Hepatocyte (in vitro differentiated cells): ENCODE measurements at regions not wholly inside any gene's neighbourhood (a gene's known extent, or its start where the extent isn't known, plus 50 kb on each side); places are given as distances from the start of the nearest gene placed in this dataset.

Source experiments
- DNase-seq: peaks from one replicate; pipeline ENCODE4 v3.0.0-alpha.2; 2016; ENCODE audit warnings: low spot score
- H2AFZ ChIP-seq: fragments of 200-600 bp; sonication (generic); 2 replicates; pipeline ENCODE4 v1.6.0; 2016; ENCODE audit warnings: antibody characterized with exemption, mild to moderate bottlenecking
- H3K27ac ChIP-seq: fragments of 200-600 bp; sonication (generic); 2 replicates; pipeline ENCODE4 v1.5.1; 2016; ENCODE audit warnings: mild to moderate bottlenecking
- H3K27me3 ChIP-seq: fragments of 200-600 bp; sonication (generic); 2 replicates; pipeline ENCODE4 v1.6.1; 2016
- H3K36me3 ChIP-seq: fragments of 200-600 bp; sonication (generic); replicated peaks from 2 replicates; pipeline ENCODE4 v1.5.1; 2016; ENCODE audit warnings: low read depth; ENCODE audit not compliant: insufficient read depth
- H3K4me1 ChIP-seq: fragments of 200-600 bp; sonication (generic); 2 replicates; pipeline ENCODE4 v1.5.1; 2016; ENCODE audit warnings: mild to moderate bottlenecking, moderate library complexity; ENCODE audit not compliant: insufficient read depth
- H3K4me2 ChIP-seq: fragments of 200-600 bp; sonication (generic); 2 replicates; pipeline ENCODE4 v1.6.0; 2016
- H3K4me3 ChIP-seq: fragments of 200-600 bp; sonication (generic); 2 replicates; pipeline ENCODE4 v1.5.1; 2016; ENCODE audit warnings: mild to moderate bottlenecking
- H3K79me2 ChIP-seq: fragments of 200-600 bp; sonication (generic); 2 replicates; pipeline ENCODE4 v1.6.0; 2017; ENCODE audit warnings: mild to moderate bottlenecking
- H3K9me2 ChIP-seq: fragments of 200-600 bp; sonication (generic); replicated peaks from 2 replicates; pipeline ENCODE4 v1.6.0; 2017; ENCODE audit warnings: mild to moderate bottlenecking; ENCODE audit not compliant: insufficient read depth
- H3K9me3 ChIP-seq: fragments of 200-600 bp; sonication (generic); 2 replicates; pipeline ENCODE4 v1.5.1; 2016; ENCODE audit warnings: low read depth, mild to moderate bottlenecking
- H4K20me1 ChIP-seq: fragments of 200-600 bp; sonication (generic); 2 replicates; pipeline ENCODE4 v1.6.0; 2016; ENCODE audit warnings: mild to moderate bottlenecking; ENCODE audit not compliant: insufficient read depth, poor library complexity, severe bottlenecking
- EZH2 ChIP-seq: fragments of 200-600 bp; sonication (generic); IDR thresholded peaks from 2 replicates; pipeline ENCODE4 v1.6.1; 2016; ENCODE audit warnings: antibody characterized with exemption, mild to moderate bottlenecking, borderline replicate concordance
- EZH2phosphoT487 ChIP-seq: fragments of 200-600 bp; sonication (generic); IDR thresholded peaks from one replicate; pipeline ENCODE4 v1.6.1; 2018; ENCODE audit warnings: antibody characterized with exemption, mild to moderate bottlenecking, low read depth, moderate library complexity; ENCODE audit not compliant: unreplicated experiment, severe bottlenecking
- WGBS: methylation state at CpG from one replicate; pipeline ENCODE4 v1.1.6; 2016; ENCODE audit warnings: low lambda C conversion rate; ENCODE audit errors: missing lambda C conversion rate; 5-methylcytosine and 5-hydroxymethylcytosine counted together
- TF ChIP-seq, protein P1 (sequence below): fragments of 200-600 bp; sonication (generic); IDR thresholded peaks from 2 replicates; pipeline ENCODE4 v1.5.1; 2016; ENCODE audit warnings: antibody characterized with exemption, mild to moderate bottlenecking; ENCODE audit not compliant: poor library complexity

DNA sequence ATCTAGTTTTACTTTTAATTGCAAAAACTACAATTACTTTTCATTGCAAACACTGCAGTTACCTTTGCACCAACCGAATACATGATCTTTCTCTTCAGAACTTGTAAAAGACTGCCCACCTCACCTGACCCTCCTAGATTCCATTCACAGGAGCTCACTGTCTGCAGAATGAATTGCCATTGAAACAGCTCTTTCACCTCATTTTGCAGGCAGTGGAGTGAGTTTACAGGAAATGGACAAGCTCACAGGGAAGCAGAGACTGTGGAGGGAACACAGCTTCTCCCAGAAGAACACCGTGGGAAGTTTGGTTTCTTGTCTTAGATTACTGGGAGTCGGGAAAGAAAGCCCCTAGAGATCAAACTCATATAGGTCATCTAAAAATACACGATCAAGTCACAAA lies 439.7 kb upstream of the RBFOX1 start:
- TF ChIP-seq, protein P1, sequence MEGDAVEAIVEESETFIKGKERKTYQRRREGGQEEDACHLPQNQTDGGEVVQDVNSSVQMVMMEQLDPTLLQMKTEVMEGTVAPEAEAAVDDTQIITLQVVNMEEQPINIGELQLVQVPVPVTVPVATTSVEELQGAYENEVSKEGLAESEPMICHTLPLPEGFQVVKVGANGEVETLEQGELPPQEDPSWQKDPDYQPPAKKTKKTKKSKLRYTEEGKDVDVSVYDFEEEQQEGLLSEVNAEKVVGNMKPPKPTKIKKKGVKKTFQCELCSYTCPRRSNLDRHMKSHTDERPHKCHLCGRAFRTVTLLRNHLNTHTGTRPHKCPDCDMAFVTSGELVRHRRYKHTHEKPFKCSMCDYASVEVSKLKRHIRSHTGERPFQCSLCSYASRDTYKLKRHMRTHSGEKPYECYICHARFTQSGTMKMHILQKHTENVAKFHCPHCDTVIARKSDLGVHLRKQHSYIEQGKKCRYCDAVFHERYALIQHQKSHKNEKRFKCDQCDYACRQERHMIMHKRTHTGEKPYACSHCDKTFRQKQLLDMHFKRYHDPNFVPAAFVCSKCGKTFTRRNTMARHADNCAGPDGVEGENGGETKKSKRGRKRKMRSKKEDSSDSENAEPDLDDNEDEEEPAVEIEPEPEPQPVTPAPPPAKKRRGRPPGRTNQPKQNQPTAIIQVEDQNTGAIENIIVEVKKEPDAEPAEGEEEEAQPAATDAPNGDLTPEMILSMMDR: no peak
- TF ChIP-seq EZH2: no peak
- TF ChIP-seq EZH2phosphoT487: no peak
- Histone ChIP-seq H3K79me2 (no peaks in the 10 kb centered on the region), H3K27ac (no peak overlapping the region), H2AFZ (no peak overlapping the region), H4K20me1 (no peaks in the 10 kb centered on the region), H3K9me3 (no peaks in the 10 kb centered on the region), H3K36me3 (no peaks in the 10 kb centered on the region), H3K4me3 (no peak overlapping the region), H3K4me2 (no peak overlapping the region), H3K27me3 (no peaks in the 10 kb centered on the region), H3K4me1 (no peaks in the 10 kb centered on the region), H3K9me2 (no peaks in the 10 kb centered on the region)
- 52% methylated on average over 4 of the region's 4 CpGs for WGBS
- no peak for DNase-seq

DNA sequence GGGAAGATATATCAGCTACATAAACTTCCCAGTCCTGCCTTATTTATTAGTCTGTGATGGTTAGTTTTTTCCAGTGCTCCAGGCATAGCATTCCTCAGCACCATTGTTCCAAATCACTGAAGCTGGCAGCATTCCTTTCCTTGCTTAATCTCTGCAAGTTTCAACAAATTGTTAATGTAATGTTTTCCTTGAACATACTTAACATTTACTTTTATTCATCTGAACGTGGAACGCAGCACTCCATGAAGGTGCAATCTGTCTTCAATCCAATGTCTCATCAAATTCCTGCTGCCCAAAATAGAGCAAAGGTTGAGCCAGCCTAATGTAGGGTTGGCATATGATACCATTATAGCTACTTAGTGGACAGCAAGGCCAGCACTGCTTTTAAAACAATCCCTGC lies 441.1 kb upstream of the RBFOX1 start:
- Histone ChIP-seq H3K4me3 (no peak overlapping the region), H3K9me2 (no peaks in the 10 kb centered on the region), H3K27me3 (no peaks in the 10 kb centered on the region), H3K79me2 (no peaks in the 10 kb centered on the region), H3K36me3 (no peaks in the 10 kb centered on the region), H4K20me1 (no peaks in the 10 kb centered on the region), H3K4me1 (no peaks in the 10 kb centered on the region), H3K9me3 (no peaks in the 10 kb centered on the region), H3K4me2 (no peak overlapping the region), H2AFZ (no peak overlapping the region), H3K27ac (peak overlapping the region; percentile 34)
- 74% methylated on average over 2 of the region's 2 CpGs for WGBS
- TF ChIP-seq, protein P1: no peak
- TF ChIP-seq EZH2phosphoT487: no peak
- TF ChIP-seq EZH2: no peak
- DNase-seq: no peak

DNA sequence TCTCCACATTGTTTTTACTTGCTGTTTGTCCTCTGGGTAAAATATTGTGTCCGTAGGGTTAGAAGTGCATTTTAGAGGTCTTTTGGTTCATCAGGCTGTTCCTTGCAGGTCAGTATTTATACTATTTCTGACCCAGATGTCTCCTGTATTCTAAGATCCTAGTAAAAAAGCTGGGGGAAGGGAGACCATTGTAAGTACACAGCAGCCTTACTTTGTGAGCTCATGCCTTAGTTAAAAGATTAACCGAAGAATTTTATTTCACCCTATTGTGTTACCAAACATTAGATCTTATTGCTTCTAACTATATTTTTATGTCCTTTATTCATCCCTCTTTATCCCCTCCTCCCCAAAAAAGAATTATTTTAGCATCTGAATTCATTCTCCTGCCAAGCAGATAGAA lies 444.1 kb upstream of the RBFOX1 start:
- H3K4me1 ChIP-seq: no peaks in the 10 kb centered on the region
- H3K4me3 ChIP-seq: no peak overlapping the region
- DNase-seq: no peak
- TF ChIP-seq EZH2 (no peak), EZH2phosphoT487 (no peak)
- TF ChIP-seq, protein P1: no peak
- H2AFZ ChIP-seq: no peak overlapping the region
- H3K27me3 ChIP-seq: no peaks in the 10 kb centered on the region
- H3K36me3 ChIP-seq: no peaks in the 10 kb centered on the region
- whole genome bisulfite sequencing: 63% methylated on average over 2 of the region's 2 CpGs
- H3K27ac ChIP-seq: peak overlapping the region; percentile 20
- H3K9me3 ChIP-seq: no peaks in the 10 kb centered on the region
- no peaks in the 10 kb centered on the region for H3K9me2 ChIP-seq
- no peaks in the 10 kb centered on the region for H3K79me2 ChIP-seq
- no peaks in the 10 kb centered on the region for H4K20me1 ChIP-seq
- H3K4me2 ChIP-seq: peak overlapping the region; percentile 33

GRCh38 chr16:6884002-6884401 lies 448.6 kb upstream of the RBFOX1 start:
- no peak for DNase-seq
- WGBS: 82% methylated on average over 7 of the region's 7 CpGs
- TF ChIP-seq, protein P1: no peak
- TF ChIP-seq EZH2 (no peak), EZH2phosphoT487 (no peak)
- H3K9me2 ChIP-seq: no peaks in the 10 kb centered on the region
- no peak overlapping the region for H2AFZ ChIP-seq
- H3K79me2 ChIP-seq: no peaks in the 10 kb centered on the region
- H3K27ac ChIP-seq: no peak overlapping the region
- no peak overlapping the region for H3K4me3 ChIP-seq
- no peaks in the 10 kb centered on the region for H3K27me3 ChIP-seq
- H3K9me3 ChIP-seq: no peaks in the 10 kb centered on the region
- H4K20me1 ChIP-seq: no peaks in the 10 kb centered on the region
- no peak overlapping the region for H3K4me2 ChIP-seq
- H3K36me3 ChIP-seq: no peaks in the 10 kb centered on the region
- no peaks in the 10 kb centered on the region for H3K4me1 ChIP-seq
